ENCODE measurements at regions not wholly inside any gene's neighbourhood (a gene's known extent, or its start where the extent isn't known, plus 50 kb on each side); places are given as distances from the start of the nearest gene placed in this dataset.

- peak; percentile 82 for DNase-seq
These were observed 211.1 kb downstream of the MATN1 start for GRCh38 chr1:30511991-30512913.

DNA sequence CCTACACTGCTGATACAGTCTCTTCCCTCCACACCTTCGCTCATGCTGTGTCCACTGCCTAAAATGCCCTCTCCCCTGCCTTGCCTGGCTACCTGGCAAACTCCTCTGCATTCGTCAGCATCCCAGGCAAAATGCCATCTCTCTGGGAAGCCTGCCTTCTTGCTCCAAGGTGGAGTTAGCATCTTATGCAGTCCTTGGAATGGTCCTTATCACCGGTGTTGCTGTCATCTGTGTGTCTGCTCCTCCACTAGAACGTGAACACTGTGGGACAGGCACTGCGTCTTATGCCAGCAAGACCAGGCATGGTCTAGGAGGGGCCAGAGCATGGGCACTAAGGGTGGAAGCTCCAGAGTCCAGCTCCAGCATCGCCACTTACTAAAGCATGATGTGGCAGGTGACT, 211.8 kb downstream of the MATN1 start:
- no peak for DNase-seq

GRCh38 chr1:30511106-30511505, 212.3 kb downstream of the MATN1 start:
- no peak for DNase-seq

DNA sequence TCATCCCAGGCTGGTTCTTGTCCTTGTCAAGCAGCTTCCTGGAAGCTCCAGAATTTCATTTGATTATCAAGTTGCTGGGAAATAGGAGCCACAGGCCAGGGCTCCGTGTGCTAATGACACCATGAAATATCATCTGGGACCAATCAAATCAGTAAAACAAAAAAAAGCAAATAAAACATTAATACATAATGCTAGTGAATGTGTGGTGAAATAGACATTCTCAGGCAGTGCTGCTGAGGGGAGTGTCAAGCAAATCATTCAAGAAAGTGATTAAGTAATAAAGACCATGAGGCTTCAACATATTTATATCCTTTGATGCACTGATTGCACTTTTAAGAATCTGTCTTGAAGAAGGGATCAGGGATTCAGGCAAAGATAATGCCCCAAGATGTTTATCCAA, 213.7 kb downstream of the MATN1 start:
- no peak for DNase-seq

DNA sequence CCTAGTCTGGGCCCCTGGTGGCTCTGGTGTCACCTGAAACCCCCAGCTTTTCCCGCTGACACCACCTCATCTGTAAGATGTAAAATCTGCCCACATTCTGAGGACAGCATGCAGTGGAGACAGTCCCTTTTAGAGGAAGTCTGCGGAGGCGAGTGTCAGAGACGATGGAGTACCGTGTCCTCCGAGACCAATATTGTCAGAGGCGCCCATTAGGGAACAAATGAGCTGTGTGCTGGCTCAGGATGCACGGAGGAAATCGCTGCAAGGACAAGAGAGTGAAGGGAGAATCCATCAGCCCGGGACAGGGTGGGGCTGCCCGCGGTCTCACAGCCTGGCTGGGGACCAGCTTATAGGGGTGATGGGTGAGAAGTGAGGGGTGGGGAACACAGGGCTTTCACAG, 214.8 kb downstream of the MATN1 start:
- no peak for DNase-seq

- DNase-seq: no peak
These were observed 215.3 kb downstream of the MATN1 start for GRCh38 chr1:30508175-30508448.

DNA sequence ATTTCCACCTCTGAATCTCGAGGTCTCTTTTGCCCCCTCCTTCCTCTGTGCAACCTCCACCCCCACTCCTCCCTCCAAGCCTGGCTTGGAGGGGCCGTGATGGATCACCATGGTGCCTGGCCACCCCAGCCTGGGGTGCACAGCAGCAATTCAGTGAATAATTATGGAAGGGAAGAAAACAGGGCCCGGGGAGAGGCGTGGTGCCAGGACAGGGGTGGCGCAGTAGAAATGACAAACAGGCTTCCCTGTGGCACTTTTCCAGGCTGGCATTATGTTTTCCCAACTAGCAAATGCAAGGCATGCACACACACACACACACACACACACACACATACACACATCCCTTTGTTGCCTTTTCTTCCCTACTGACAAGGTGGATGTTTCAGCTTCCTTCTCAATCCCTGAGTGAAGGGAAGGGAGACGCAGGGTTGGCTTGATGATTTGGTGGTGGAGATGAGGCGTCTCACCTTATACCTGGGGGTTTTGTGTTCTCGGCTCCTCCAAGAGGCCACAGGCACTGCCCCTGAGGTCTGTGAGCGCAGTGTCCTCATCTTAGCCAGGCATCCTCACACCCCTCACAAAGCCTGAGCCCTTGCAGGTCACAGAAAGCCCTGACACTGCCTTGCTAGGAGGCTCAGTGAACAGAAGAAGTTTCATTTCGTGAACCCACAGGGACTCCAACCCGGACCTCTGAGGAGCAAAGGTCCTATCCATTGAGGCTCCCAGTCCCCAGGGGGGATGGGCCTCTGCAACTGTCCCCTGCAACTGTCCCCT, 215.8 kb downstream of the MATN1 start:
- DNase-seq: no peak

DNA sequence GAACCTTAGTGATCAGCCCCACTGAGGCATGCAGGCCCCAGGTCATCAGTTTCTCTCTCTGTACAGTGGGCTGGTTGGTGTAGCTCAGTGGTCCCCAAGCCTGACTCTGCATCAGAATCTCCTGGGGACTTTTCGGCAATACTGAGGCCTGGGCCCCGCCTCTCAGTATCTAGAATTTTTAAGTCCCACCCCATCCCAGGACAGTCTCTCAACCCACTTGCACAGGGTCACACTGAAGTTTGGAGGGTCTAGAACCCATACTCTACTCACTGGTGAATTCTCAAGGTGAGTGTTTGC, 216.4 kb downstream of the MATN1 start:
- DNase-seq: no peak

DNA sequence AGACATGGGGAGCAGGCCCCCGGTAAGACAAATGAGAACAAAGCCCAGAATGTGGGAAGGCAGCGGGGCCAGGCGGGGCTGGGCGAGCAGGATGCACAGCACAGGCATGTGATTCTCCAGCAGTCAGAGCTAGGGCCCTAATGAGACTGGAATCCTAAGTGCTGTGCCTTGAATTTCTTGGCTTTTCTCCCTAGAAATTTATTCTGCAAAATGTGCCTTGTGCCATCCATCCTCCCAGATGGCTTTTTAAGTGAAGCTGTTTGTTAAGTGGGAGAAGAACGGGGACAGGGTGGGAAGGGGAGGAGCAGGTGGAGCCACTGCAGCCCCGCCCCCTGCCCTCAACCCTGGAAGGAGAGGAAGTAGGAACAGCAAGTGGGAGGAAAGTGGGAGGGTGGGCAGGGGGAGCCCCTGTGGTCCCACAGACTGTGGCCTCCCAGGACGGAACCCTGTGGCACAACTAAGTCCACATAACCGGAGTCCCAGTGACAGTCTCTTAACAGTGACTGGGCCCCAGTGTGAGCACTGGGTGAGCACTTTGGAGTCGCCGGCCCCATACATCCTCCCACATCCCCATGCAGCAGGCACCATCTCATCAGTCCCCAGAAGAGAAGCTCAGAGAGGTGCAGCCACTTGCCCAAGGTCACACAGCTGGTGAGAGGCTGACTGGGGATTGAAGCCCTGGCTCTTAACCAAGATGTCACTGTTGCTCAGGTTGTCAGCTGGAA, 216.9 kb downstream of the MATN1 start:
- DNase-seq: no peak

DNA sequence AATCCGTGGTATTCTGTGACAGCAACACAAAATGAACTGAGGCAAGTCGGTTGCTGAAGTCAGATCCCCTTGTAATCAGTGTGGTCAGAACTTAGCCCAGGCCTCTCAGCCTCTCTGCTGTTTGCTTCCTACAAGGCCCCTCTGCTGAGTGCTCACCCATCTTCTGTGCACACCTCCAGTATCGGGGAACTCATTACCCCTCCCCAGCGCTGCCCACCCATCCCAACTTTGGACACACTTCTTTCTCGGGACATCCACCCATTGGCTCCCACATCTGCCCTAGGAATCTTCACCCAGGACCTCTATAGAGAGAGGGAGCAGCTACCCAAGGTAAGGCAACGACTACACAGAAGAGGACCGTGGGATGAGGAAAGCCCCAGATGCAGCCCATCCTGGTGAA, 217.5 kb downstream of the MATN1 start:
- DNase-seq: no peak

DNA sequence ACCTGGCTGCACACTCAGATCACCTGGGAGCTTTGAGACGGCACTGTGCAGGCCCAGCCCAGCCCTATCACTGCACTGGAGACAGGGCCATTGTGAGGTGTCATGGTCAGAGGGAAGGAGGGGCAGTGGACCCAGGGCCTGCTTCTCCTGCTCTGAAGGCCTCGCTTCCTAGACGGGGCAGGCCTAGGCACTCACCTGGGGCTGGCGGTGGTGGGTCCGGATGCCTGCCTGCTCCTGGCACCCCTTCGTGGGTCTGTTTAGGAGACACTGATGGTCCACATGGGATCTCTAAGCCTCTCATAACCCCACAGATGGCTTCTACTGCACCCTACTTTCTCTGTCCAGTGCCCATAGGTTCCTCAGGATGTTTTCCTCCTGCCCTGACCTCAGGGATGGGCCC, 230.9 kb downstream of the MATN1 start:
- DNase-seq: no peak

- DNase-seq: no peak
These were observed 231.6 kb downstream of the MATN1 start for GRCh38 chr1:30491831-30492230.

GRCh38 chr1:30490554-30491053, 232.8 kb downstream of the MATN1 start:
- no peak for DNase-seq

DNA sequence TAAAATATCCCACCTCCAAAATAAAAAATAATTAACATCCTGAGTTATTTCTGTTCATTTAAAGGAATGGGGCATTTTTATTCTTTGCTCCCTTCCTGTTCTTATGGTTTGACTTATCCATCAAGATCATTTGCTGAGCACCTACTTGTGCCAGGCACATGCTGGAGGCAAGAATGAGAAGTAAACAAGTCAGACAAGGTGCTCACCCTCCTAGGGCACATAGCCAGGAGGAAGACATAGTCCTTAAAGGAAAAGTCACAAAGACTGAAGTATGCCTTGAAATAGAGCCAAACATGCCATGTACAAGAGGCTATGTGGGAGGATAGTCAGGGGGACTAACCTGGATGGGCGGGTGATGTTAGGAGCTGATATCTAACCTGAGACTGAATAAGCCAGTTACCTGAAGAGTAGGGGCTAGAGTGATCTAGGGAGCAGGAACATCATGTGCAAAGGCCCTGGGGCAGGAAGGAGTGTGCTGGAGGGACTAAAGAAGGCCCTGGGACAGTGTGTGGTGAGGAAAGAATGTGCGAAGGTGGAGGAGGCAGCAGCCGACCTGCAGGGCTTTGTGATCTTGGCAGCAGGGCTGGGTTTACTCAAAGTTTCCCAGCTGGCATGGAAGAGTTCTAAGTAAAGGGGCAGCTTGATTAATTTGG, 233.5 kb downstream of the MATN1 start:
- no peak for DNase-seq

- DNase-seq: no peak
These were observed 235.0 kb downstream of the MATN1 start for GRCh38 chr1:30488324-30488913.

DNA sequence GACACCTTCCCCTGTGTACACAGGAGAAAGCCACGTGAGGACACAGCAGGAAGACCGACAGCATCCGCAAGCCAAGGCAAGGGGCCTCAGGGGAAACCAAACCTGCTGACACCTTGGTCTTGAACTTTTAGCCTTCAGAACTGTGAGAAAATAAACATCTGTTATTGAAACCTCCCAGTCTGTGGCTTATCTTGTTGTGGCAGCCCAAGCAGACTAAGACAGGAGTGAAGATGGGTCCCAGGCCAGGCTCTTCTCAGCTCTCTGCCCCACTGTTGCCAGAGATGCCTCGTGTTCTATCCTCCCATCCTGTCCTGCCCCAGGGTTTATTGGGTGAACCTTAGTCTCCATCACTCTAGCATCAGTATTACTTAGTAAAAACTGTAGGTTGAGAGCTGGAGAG, 236.3 kb downstream of the MATN1 start:
- DNase-seq: no peak

- no peak for DNase-seq
These were observed 238.3 kb downstream of the MATN1 start for GRCh38 chr1:30485072-30485471.

DNA sequence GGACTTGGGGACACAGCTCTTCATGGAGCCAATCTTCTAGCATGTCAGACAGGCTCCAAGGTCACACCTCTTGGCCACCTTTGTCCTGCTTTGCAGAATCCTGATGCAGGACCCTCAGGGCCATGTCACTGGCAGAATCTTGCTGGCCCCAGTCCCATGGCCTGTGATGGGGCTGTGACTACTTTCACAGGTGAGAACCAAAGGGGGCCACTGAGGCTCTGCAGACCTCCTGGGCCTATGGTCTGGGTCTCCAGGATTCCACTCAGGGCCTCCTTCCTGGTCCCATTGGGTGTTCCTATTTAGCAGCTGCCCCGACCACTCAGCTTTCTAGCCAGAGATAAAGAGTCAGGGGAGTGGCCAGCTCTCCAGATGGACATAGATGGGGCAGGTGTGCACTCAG, 238.7 kb downstream of the MATN1 start:
- no peak for DNase-seq

DNA sequence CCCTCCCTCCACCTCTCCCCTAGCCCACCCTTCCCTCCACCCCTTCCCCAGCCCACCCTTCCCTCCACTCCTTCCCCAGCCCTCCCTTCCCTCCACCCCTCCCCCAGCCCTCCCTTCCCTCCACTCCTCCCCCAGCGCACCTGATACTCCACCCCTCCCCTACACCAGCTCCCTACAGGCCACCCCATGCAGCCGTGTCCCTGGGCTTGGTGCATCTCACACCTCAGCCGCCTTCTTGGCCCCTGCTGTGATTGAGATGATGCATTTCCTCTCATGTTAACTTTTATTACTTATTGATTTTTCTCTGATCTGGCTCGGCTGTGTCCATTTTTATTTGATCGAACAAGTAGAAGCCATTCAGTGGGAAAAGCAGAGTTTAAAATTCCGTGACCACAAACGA, 243.8 kb downstream of the MATN1 start:
- DNase-seq: no peak

- no peak for DNase-seq
These were observed 244.4 kb downstream of the MATN1 start for GRCh38 chr1:30478799-30479563.

DNA sequence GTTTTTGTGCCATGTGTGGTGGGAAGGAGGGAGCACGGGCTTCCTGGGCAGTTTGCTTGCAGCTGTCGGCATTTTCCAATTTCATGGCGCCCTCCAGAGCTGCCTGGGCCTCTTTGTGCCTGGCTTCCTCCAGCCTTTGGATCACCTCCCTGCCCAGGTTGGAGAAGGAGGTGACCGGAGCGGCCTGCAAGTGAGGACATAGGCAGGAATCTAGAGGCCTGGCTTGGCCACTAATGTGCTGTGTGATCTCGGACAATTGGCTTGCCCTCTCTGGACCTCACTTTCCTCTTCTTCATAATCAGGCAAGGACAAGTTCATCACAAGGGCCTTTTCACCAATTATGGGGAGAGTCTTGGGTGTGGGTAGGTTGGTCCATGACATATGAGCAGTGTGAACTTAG, 245.1 kb downstream of the MATN1 start:
- DNase-seq: no peak

DNA sequence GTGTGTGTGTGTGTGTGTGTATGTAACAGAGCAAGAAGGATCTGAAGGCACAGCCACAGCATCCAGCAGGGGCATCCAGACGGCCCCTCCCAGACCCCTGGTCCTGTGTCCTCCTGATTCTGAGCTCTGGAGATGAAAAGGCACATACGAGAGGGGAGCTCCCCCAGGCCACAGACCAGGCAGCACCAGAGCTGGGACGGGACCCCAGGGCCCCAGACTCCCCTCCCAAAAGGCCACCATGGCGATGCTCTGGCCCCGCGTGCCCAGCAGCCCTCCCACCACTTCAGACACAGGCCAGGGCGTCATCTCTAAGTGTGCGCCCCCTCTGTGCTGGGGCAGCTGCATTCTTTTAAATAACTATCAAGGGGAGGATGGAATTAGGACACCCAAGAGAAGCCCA, 245.8 kb downstream of the MATN1 start:
- DNase-seq: no peak
